Hepatocyte (in vitro differentiated cells): ENCODE measurements at regions not wholly inside any gene's neighbourhood (a gene's known extent, or its start where the extent isn't known, plus 50 kb on each side); places are given as distances from the start of the nearest gene placed in this dataset.
A peak's percentile ranks its signal among the peaks of the same experiment; 100 is the strongest.

ENCODE experiments used
- DNase-seq: peaks from one replicate; pipeline ENCODE4 v3.0.0-alpha.2; 2016; ENCODE audit warnings: low spot score
- H2AFZ ChIP-seq: fragments of 200-600 bp; sonication (generic); 2 replicates; pipeline ENCODE4 v1.6.0; 2016; ENCODE audit warnings: antibody characterized with exemption, mild to moderate bottlenecking
- H3K27ac ChIP-seq: fragments of 200-600 bp; sonication (generic); 2 replicates; pipeline ENCODE4 v1.5.1; 2016; ENCODE audit warnings: mild to moderate bottlenecking
- H3K27me3 ChIP-seq: fragments of 200-600 bp; sonication (generic); 2 replicates; pipeline ENCODE4 v1.6.1; 2016
- H3K36me3 ChIP-seq: fragments of 200-600 bp; sonication (generic); replicated peaks from 2 replicates; pipeline ENCODE4 v1.5.1; 2016; ENCODE audit warnings: low read depth; ENCODE audit not compliant: insufficient read depth
- H3K4me1 ChIP-seq: fragments of 200-600 bp; sonication (generic); 2 replicates; pipeline ENCODE4 v1.5.1; 2016; ENCODE audit warnings: mild to moderate bottlenecking, moderate library complexity; ENCODE audit not compliant: insufficient read depth
- H3K4me2 ChIP-seq: fragments of 200-600 bp; sonication (generic); 2 replicates; pipeline ENCODE4 v1.6.0; 2016
- H3K4me3 ChIP-seq: fragments of 200-600 bp; sonication (generic); 2 replicates; pipeline ENCODE4 v1.5.1; 2016; ENCODE audit warnings: mild to moderate bottlenecking
- H3K79me2 ChIP-seq: fragments of 200-600 bp; sonication (generic); 2 replicates; pipeline ENCODE4 v1.6.0; 2017; ENCODE audit warnings: mild to moderate bottlenecking
- H3K9me2 ChIP-seq: fragments of 200-600 bp; sonication (generic); replicated peaks from 2 replicates; pipeline ENCODE4 v1.6.0; 2017; ENCODE audit warnings: mild to moderate bottlenecking; ENCODE audit not compliant: insufficient read depth
- H3K9me3 ChIP-seq: fragments of 200-600 bp; sonication (generic); 2 replicates; pipeline ENCODE4 v1.5.1; 2016; ENCODE audit warnings: low read depth, mild to moderate bottlenecking
- H4K20me1 ChIP-seq: fragments of 200-600 bp; sonication (generic); 2 replicates; pipeline ENCODE4 v1.6.0; 2016; ENCODE audit warnings: mild to moderate bottlenecking; ENCODE audit not compliant: insufficient read depth, poor library complexity, severe bottlenecking
- EZH2 ChIP-seq: fragments of 200-600 bp; sonication (generic); IDR thresholded peaks from 2 replicates; pipeline ENCODE4 v1.6.1; 2016; ENCODE audit warnings: antibody characterized with exemption, mild to moderate bottlenecking, borderline replicate concordance
- EZH2phosphoT487 ChIP-seq: fragments of 200-600 bp; sonication (generic); IDR thresholded peaks from one replicate; pipeline ENCODE4 v1.6.1; 2018; ENCODE audit warnings: antibody characterized with exemption, mild to moderate bottlenecking, low read depth, moderate library complexity; ENCODE audit not compliant: unreplicated experiment, severe bottlenecking
- WGBS: methylation state at CpG from one replicate; pipeline ENCODE4 v1.1.6; 2016; ENCODE audit warnings: low lambda C conversion rate; ENCODE audit errors: missing lambda C conversion rate; 5-methylcytosine and 5-hydroxymethylcytosine counted together
- TF ChIP-seq, protein P1 (sequence below): fragments of 200-600 bp; sonication (generic); IDR thresholded peaks from 2 replicates; pipeline ENCODE4 v1.5.1; 2016; ENCODE audit warnings: antibody characterized with exemption, mild to moderate bottlenecking; ENCODE audit not compliant: poor library complexity

DNA sequence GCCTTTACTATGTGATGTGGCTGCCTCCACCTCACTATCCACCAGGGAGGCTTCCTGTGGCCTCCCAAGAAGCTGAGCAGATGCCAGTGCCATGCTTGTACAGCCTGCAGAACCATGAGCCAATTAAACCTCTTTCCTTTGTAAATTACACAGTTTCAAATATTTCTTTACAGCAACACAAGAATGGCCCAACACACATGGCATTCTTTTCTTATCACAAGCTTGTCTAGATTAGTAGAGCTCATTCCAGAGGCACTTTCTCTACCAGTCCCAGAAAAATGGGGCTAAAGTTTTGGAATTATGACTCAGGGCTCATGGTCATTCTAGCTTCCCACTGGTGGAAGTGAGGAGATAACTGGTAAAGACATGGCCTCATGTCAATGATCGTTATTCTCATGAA lies 655.2 kb downstream of the LMO4 start:
- Histone ChIP-seq H2AFZ (no peak overlapping the region), H3K4me2 (no peak overlapping the region)
- TF ChIP-seq EZH2phosphoT487 (no peak), EZH2 (no peak)
- TF ChIP-seq, protein P1, sequence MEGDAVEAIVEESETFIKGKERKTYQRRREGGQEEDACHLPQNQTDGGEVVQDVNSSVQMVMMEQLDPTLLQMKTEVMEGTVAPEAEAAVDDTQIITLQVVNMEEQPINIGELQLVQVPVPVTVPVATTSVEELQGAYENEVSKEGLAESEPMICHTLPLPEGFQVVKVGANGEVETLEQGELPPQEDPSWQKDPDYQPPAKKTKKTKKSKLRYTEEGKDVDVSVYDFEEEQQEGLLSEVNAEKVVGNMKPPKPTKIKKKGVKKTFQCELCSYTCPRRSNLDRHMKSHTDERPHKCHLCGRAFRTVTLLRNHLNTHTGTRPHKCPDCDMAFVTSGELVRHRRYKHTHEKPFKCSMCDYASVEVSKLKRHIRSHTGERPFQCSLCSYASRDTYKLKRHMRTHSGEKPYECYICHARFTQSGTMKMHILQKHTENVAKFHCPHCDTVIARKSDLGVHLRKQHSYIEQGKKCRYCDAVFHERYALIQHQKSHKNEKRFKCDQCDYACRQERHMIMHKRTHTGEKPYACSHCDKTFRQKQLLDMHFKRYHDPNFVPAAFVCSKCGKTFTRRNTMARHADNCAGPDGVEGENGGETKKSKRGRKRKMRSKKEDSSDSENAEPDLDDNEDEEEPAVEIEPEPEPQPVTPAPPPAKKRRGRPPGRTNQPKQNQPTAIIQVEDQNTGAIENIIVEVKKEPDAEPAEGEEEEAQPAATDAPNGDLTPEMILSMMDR, result no peak

DNA sequence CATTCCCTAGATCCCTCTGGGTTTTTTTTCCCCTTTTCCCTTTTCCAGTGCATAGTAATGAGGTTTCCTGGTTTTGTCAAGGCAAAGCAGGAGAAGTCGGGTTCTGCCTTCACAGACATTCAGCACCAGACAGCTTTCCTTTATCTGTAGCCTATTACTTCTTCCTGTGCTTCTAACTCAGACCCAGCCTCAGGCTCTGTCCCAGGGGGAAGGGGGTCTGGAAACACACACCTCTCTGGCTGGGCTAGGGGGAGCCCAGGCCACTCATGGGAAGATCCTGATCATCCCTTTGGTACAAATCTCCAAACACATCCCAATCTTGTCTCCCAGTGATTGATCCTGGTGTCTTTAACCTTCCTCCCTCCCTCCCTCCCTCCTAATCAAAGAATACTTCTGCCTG lies 656.4 kb downstream of the LMO4 start:
- no peak overlapping the region for H2AFZ ChIP-seq
- WGBS, result 47% methylated on average over 1 of the region's 1 CpG
- no peaks in the 10 kb centered on the region for H4K20me1 ChIP-seq
- no peak overlapping the region for H3K4me2 ChIP-seq
- TF ChIP-seq EZH2phosphoT487, result no peak
- no peak for TF ChIP-seq EZH2
- TF ChIP-seq, protein P1, result no peak
- no peaks in the 10 kb centered on the region for H3K79me2 ChIP-seq
- no peak for DNase-seq
- H3K9me3 ChIP-seq, result no peaks in the 10 kb centered on the region
- H3K27me3 ChIP-seq, result no peaks in the 10 kb centered on the region
- no peaks in the 10 kb centered on the region for H3K36me3 ChIP-seq
- no peak overlapping the region for H3K27ac ChIP-seq
- no peak overlapping the region for H3K4me3 ChIP-seq
- H3K9me2 ChIP-seq, result no peaks in the 10 kb centered on the region
- H3K4me1 ChIP-seq, result peaks cover under 1% of the 10 kb centered on the region

More for the DNA sequence above, 655.2 kb downstream of the LMO4 start:
- H3K79me2 ChIP-seq, result no peaks in the 10 kb centered on the region
- H3K36me3 ChIP-seq, result no peaks in the 10 kb centered on the region
- H3K27ac ChIP-seq, result no peak overlapping the region
- H4K20me1 ChIP-seq, result no peaks in the 10 kb centered on the region
- no peaks in the 10 kb centered on the region for H3K9me2 ChIP-seq
- H3K4me1 ChIP-seq, result peaks cover 3% of the 10 kb centered on the region
- H3K27me3 ChIP-seq, result no peaks in the 10 kb centered on the region
- H3K9me3 ChIP-seq, result no peaks in the 10 kb centered on the region
- no peak overlapping the region for H3K4me3 ChIP-seq
- 92% methylated on average over 1 of the region's 1 CpG for WGBS
- DNase-seq, result no peak

DNA sequence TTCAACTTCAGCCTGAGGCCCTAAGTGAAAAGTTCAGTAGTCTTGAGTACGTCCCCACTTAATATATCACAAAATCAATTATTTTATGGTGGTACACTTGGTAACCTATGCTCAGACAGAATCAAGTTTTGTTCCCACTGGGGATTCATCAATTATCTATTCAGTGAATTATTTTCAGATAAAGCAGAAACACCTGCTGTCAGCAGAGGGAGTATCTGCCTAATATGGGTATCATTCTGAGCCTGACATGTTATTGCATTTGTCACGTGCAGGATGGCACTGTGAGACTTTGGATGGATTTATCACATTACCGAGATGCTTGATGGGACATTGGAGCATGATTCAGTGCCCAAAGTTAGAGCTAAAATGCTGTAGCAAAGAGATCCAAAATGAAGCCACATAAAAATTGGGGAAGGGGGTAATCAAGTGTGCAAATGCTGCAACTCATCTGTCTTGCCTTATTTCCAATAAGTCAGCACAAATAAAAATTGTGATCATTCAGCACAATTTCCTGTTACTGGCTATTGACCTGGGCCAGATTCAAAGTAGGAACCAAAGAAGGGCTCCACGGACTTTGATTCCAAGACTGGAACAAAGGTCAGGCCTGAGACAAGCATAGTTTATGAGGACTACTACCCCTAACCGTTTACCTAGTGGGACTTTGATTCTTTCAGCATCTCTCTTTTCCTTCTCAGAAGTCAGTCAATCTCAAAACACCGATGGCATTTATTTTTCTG lies 657.6 kb downstream of the LMO4 start:
- no peak for DNase-seq
- 81% methylated on average over 6 of the region's 6 CpGs for WGBS

More for the DNA sequence above, 657.6 kb downstream of the LMO4 start:
- TF ChIP-seq EZH2phosphoT487, result no peak
- TF ChIP-seq, protein P1, result peak; percentile 10
- Histone ChIP-seq H3K27me3 (no peaks in the 10 kb centered on the region), H3K4me1 (no peaks in the 10 kb centered on the region), H4K20me1 (no peaks in the 10 kb centered on the region), H3K36me3 (no peaks in the 10 kb centered on the region), H2AFZ (no peak overlapping the region), H3K79me2 (no peaks in the 10 kb centered on the region), H3K27ac (no peak overlapping the region), H3K9me3 (no peaks in the 10 kb centered on the region), H3K9me2 (no peaks in the 10 kb centered on the region), H3K4me3 (no peak overlapping the region), H3K4me2 (no peak overlapping the region)
